ENCODE measurements at regions not wholly inside any gene's neighbourhood (a gene's known extent, or its start where the extent isn't known, plus 50 kb on each side); places are given as distances from the start of the nearest gene placed in this dataset.

GRCh38 chr20:22789676-22790075 is 205.3 kb upstream of the FOXA2 start:
- no peak overlapping the region for H3K9ac ChIP-seq (ENCODE audit: low read length)
- no peaks in the 10 kb centered on the region for H3K9me3 ChIP-seq (ENCODE audit: control insufficient read depth, low read length)
- no peak overlapping the region for H3K4me2 ChIP-seq (ENCODE audit: low read length, poor library complexity, severe bottlenecking)
- no peak overlapping the region for H3K14ac ChIP-seq (ENCODE audit: low read length in 2 of 2)
- no peak overlapping the region for H3K23ac ChIP-seq (ENCODE audit: low read length in 2 of 2)
- no peaks in the 10 kb centered on the region for H3K79me1 ChIP-seq (replicated peaks; ENCODE audit: low read length, poor library complexity, severe bottlenecking)
- no peak overlapping the region for H3K18ac ChIP-seq (ENCODE audit: low read depth in 1 of 2, low read length in 2 of 2)
- peaks cover 0 to 21% of the 10 kb centered on the region in 2 experiments for H3K27me3 ChIP-seq (ENCODE audit: control insufficient read depth in 1 of 2, insufficient read depth in 1 of 2, low read length in 2 of 2)
- H2AFZ ChIP-seq (ENCODE audit: low read depth, low read length): no peak overlapping the region
- H4K8ac ChIP-seq (ENCODE audit: low read length): no peak overlapping the region
- no peak overlapping the region for H2BK5ac ChIP-seq (ENCODE audit: low read depth, low read length, poor library complexity, severe bottlenecking)
- no peak overlapping the region for H4K91ac ChIP-seq (ENCODE audit: low read length)
- no peak overlapping the region for H3K27ac ChIP-seq (ENCODE audit: low read length, poor library complexity, severe bottlenecking)
- 84% methylated on average over 2 of the region's 2 CpGs for WGBS
- H2BK120ac ChIP-seq (ENCODE audit: low read depth, low read length): no peak overlapping the region
- H2BK15ac ChIP-seq (ENCODE audit: low read depth, poor library complexity, severe bottlenecking): no peak overlapping the region
- H2BK12ac ChIP-seq (ENCODE audit: low read length in 2 of 2): no peak overlapping the region
- no peaks in the 10 kb centered on the region for H3K4me1 ChIP-seq (ENCODE audit: control insufficient read depth, insufficient read depth, low read depth, low read length)
- DNase-seq: no peak
- no peak overlapping the region for H3K4me3 ChIP-seq (ENCODE audit: insufficient read depth in 1 of 2, low read depth in 1 of 2, low read length in 2 of 2)
- H3K4ac ChIP-seq (ENCODE audit: low read depth in 1 of 2, low read length in 2 of 2): no peak overlapping the region
- no peak overlapping the region for H2AK5ac ChIP-seq (ENCODE audit: low read length, severe bottlenecking)
- H3K36me3 ChIP-seq (ENCODE audit: control insufficient read depth in 1 of 2, insufficient read depth in 2 of 2, low read depth in 1 of 2, low read length in 2 of 2): no peaks in the 10 kb centered on the region

DNA sequence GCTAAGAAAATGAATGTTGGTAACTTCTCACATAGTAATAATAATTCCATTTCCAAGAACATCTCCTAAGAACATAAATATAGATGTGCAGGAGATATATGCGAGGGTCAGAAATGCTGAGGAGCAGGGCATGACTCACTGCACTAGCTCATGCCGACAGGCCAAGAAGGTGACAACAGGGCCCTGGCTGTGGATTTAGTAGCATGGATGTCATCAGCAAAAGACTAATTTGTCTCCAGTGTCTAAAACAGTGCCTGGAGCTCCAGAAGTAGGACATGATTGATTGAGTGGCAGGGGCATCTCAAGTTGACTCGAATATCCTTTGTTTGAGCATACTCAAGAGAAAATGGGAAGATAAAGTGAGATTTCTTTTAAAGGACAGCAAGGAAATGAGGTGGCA is 207.0 kb upstream of the FOXA2 start:
- DNase-seq: no peak
- Histone ChIP-seq H2BK15ac (ENCODE audit: low read depth, poor library complexity, severe bottlenecking) (no peak overlapping the region), H3K14ac (ENCODE audit: low read length in 2 of 2) (no peak overlapping the region), H3K9ac (ENCODE audit: low read length) (no peak overlapping the region), H3K36me3 (ENCODE audit: control insufficient read depth in 1 of 2, insufficient read depth in 2 of 2, low read depth in 1 of 2, low read length in 2 of 2) (no peaks in the 10 kb centered on the region), H2BK120ac (ENCODE audit: low read depth, low read length) (no peak overlapping the region), H3K18ac (ENCODE audit: low read depth in 1 of 2, low read length in 2 of 2) (no peak overlapping the region), H2AFZ (ENCODE audit: low read depth, low read length) (no peak overlapping the region), H3K4me2 (ENCODE audit: low read length, poor library complexity, severe bottlenecking) (no peak overlapping the region), H3K27ac (ENCODE audit: low read length, poor library complexity, severe bottlenecking) (no peak overlapping the region), H2AK5ac (ENCODE audit: low read length, severe bottlenecking) (no peak overlapping the region), H3K9me3 (ENCODE audit: control insufficient read depth, low read length) (no peaks in the 10 kb centered on the region), H3K23ac (ENCODE audit: low read length in 2 of 2) (no peak overlapping the region), H2BK12ac (ENCODE audit: low read length in 2 of 2) (no peak overlapping the region), H3K4ac (ENCODE audit: low read depth in 1 of 2, low read length in 2 of 2) (no peak overlapping the region), H3K4me1 (ENCODE audit: control insufficient read depth, insufficient read depth, low read depth, low read length) (peaks cover 3% of the 10 kb centered on the region), H3K4me3 (ENCODE audit: insufficient read depth in 1 of 2, low read depth in 1 of 2, low read length in 2 of 2) (no peak overlapping the region), H2BK5ac (ENCODE audit: low read depth, low read length, poor library complexity, severe bottlenecking) (no peak overlapping the region), H4K8ac (ENCODE audit: low read length) (no peak overlapping the region), H3K27me3 (ENCODE audit: control insufficient read depth in 1 of 2, insufficient read depth in 1 of 2, low read length in 2 of 2) (peaks cover 0 to 20% of the 10 kb centered on the region in 2 experiments), H3K79me1 (replicated peaks; ENCODE audit: low read length, poor library complexity, severe bottlenecking) (no peaks in the 10 kb centered on the region), H4K91ac (ENCODE audit: low read length) (no peak overlapping the region)
- 40% methylated on average over 3 of the region's 3 CpGs for WGBS

GRCh38 chr20:22791877-22792525 is 207.6 kb upstream of the FOXA2 start:
- no peak overlapping the region for H3K4me3 ChIP-seq (ENCODE audit: insufficient read depth in 1 of 2, low read depth in 1 of 2, low read length in 2 of 2)

DNA sequence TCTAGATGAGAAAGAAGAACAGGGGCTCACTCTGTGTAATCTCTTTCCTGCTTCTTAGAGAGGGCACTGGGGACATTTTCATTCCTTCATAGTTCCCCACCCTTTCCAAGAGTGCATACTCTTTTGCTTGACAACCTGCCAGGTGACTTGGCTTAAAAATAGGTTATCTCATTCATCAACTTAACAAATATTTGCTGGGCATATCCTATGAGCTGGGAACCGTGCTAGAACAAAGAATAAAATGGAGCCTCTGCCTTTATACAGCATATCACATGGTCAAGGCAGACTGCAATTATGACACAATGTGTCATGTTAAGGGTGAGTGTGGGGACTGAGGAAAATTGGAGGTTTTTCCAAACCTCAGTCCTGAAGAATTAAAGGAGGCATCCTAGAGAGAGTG is 209.8 kb upstream of the FOXA2 start:
- Histone ChIP-seq H3K18ac (ENCODE audit: low read depth in 1 of 2, low read length in 2 of 2) (no peak overlapping the region), H2AK5ac (ENCODE audit: low read length, severe bottlenecking) (no peak overlapping the region), H3K36me3 (ENCODE audit: control insufficient read depth in 1 of 2, insufficient read depth in 2 of 2, low read depth in 1 of 2, low read length in 2 of 2) (no peaks in the 10 kb centered on the region), H4K91ac (ENCODE audit: low read length) (no peak overlapping the region), H3K14ac (ENCODE audit: low read length in 2 of 2) (no peak overlapping the region), H2BK5ac (ENCODE audit: low read depth, low read length, poor library complexity, severe bottlenecking) (no peak overlapping the region), H3K4ac (ENCODE audit: low read depth in 1 of 2, low read length in 2 of 2) (no peak overlapping the region), H3K23ac (ENCODE audit: low read length in 2 of 2) (no peak overlapping the region), H3K4me3 (ENCODE audit: insufficient read depth in 1 of 2, low read depth in 1 of 2, low read length in 2 of 2) (no peak overlapping the region), H3K9me3 (ENCODE audit: control insufficient read depth, low read length) (no peaks in the 10 kb centered on the region), H3K9ac (ENCODE audit: low read length) (no peak overlapping the region), H3K79me1 (replicated peaks; ENCODE audit: low read length, poor library complexity, severe bottlenecking) (no peaks in the 10 kb centered on the region), H2BK12ac (ENCODE audit: low read length in 2 of 2) (no peak overlapping the region), H3K4me2 (ENCODE audit: low read length, poor library complexity, severe bottlenecking) (no peak overlapping the region), H4K8ac (ENCODE audit: low read length) (no peak overlapping the region), H2AFZ (ENCODE audit: low read depth, low read length) (no peak overlapping the region), H3K27ac (ENCODE audit: low read length, poor library complexity, severe bottlenecking) (no peak overlapping the region), H2BK120ac (ENCODE audit: low read depth, low read length) (no peak overlapping the region), H3K4me1 (ENCODE audit: control insufficient read depth, insufficient read depth, low read depth, low read length) (peaks cover 3% of the 10 kb centered on the region), H2BK15ac (ENCODE audit: low read depth, poor library complexity, severe bottlenecking) (no peak overlapping the region), H3K27me3 (ENCODE audit: control insufficient read depth in 1 of 2, insufficient read depth in 1 of 2, low read length in 2 of 2) (peaks cover 0 to 3% of the 10 kb centered on the region in 2 experiments)
- WGBS: 91% methylated on average over 1 of the region's 1 CpG
- DNase-seq: no peak

More at GRCh38 chr20:22791877-22792525, 207.6 kb upstream of the FOXA2 start:
- H3K23ac ChIP-seq (ENCODE audit: low read length in 2 of 2): no peak overlapping the region
- H2AK5ac ChIP-seq (ENCODE audit: low read length, severe bottlenecking): no peak overlapping the region
- no peak overlapping the region for H4K8ac ChIP-seq (ENCODE audit: low read length)
- peaks cover 3% of the 10 kb centered on the region for H3K4me1 ChIP-seq (ENCODE audit: control insufficient read depth, insufficient read depth, low read depth, low read length)
- peaks cover 0 to 17% of the 10 kb centered on the region in 2 experiments for H3K27me3 ChIP-seq (ENCODE audit: control insufficient read depth in 1 of 2, insufficient read depth in 1 of 2, low read length in 2 of 2)
- H2BK5ac ChIP-seq (ENCODE audit: low read depth, low read length, poor library complexity, severe bottlenecking): no peak overlapping the region
- H3K14ac ChIP-seq (ENCODE audit: low read length in 2 of 2): no peak overlapping the region
- H3K36me3 ChIP-seq (ENCODE audit: control insufficient read depth in 1 of 2, insufficient read depth in 2 of 2, low read depth in 1 of 2, low read length in 2 of 2): no peaks in the 10 kb centered on the region
- no peak overlapping the region for H2BK120ac ChIP-seq (ENCODE audit: low read depth, low read length)
- no peak overlapping the region for H2BK12ac ChIP-seq (ENCODE audit: low read length in 2 of 2)
- H3K9me3 ChIP-seq (ENCODE audit: control insufficient read depth, low read length): no peaks in the 10 kb centered on the region
- no peaks in the 10 kb centered on the region for H3K79me1 ChIP-seq (replicated peaks; ENCODE audit: low read length, poor library complexity, severe bottlenecking)
- WGBS: 97% methylated on average over 3 of the region's 3 CpGs
- no peak for DNase-seq
- no peak overlapping the region for H3K18ac ChIP-seq (ENCODE audit: low read depth in 1 of 2, low read length in 2 of 2)
- H4K91ac ChIP-seq (ENCODE audit: low read length): no peak overlapping the region
- no peak overlapping the region for H3K27ac ChIP-seq (ENCODE audit: low read length, poor library complexity, severe bottlenecking)
- H2BK15ac ChIP-seq (ENCODE audit: low read depth, poor library complexity, severe bottlenecking): no peak overlapping the region
- no peak overlapping the region for H3K4me2 ChIP-seq (ENCODE audit: low read length, poor library complexity, severe bottlenecking)
- no peak overlapping the region for H3K4ac ChIP-seq (ENCODE audit: low read depth in 1 of 2, low read length in 2 of 2)
- no peak overlapping the region for H2AFZ ChIP-seq (ENCODE audit: low read depth, low read length)
- H3K9ac ChIP-seq (ENCODE audit: low read length): no peak overlapping the region

Data from mesenchymal stem cell (in vitro differentiated cells and primary cell).